ENCODE measurements at regions not wholly inside any gene's neighbourhood (a gene's known extent, or its start where the extent isn't known, plus 50 kb on each side); places are given as distances from the start of the nearest gene placed in this dataset.

DNA sequence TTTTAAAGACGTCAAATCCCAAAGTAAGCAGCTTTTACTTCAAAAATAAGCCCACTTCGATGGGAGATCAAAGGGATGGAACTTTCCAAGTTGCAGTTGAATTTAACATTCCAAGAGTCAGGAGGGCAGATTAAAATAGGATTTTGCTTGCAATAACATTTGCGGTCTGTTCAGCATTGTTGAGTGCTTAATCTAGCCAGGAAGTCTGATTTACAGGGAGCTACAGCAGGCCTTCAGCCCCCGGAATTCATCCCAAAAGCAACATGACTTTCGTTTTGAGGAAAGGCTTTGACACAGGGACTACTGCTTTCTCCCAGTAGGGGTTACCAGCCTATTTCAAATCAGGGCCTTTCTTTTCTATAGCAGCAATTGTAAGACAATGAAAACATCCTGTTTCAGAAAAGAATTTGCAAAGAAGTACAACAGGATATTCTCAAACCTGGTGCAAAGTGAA, 279.6 kb upstream of the PITRM1 start:
- no peak for TF ChIP-seq POLR2AphosphoS5 (IDR thresholded peaks at IDR 0.05; ENCODE audit: borderline replicate concordance, low read depth, low read length)
- TF ChIP-seq EZH2 (IDR thresholded peaks at IDR 0.05), result no peak
- no peak for TF ChIP-seq FOXP2 (optimal IDR thresholded peaks at IDR 0.05; ENCODE audit: control extremely low read depth, extremely low read length, insufficient read depth)
